Activated CD4-positive, alpha-beta T cell treated with anti-CD3 and anti-CD28 coated beads for 4 hours (primary cell): ENCODE measurements at regions not wholly inside any gene's neighbourhood (a gene's known extent, or its start where the extent isn't known, plus 50 kb on each side); places are given as distances from the start of the nearest gene placed in this dataset.
"Not testable (repeated sequence)": the region's sequence is repeated elsewhere in the genome, so short reads cannot be mapped to it uniquely, and the experiment has no call there.

ENCODE experiments used
- DNase-seq, 2 donors: peaks; one replicate each; pipeline ENCODE4 v3.0.0-alpha.2; 2020

DNA sequence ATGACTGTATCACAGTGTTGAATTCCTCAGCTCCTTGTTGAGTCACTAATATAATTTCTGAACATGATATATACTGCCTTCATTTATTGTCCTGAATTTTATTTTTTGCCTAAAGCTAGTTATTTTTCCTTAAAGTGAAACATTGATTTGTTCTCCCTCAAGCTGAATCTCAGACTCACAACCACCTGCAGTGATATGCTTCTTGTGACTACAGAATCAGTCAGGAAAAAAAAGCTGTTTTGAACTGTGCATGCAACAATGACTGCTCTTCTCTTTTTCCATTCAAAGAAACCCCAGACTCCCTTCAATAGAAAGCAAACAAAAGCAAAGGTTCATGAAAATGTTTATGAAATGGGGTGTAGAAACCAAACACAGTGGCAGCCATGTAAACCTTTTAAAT, 470.2 kb upstream of the CHD1 start:
- no peak for DNase-seq

DNA sequence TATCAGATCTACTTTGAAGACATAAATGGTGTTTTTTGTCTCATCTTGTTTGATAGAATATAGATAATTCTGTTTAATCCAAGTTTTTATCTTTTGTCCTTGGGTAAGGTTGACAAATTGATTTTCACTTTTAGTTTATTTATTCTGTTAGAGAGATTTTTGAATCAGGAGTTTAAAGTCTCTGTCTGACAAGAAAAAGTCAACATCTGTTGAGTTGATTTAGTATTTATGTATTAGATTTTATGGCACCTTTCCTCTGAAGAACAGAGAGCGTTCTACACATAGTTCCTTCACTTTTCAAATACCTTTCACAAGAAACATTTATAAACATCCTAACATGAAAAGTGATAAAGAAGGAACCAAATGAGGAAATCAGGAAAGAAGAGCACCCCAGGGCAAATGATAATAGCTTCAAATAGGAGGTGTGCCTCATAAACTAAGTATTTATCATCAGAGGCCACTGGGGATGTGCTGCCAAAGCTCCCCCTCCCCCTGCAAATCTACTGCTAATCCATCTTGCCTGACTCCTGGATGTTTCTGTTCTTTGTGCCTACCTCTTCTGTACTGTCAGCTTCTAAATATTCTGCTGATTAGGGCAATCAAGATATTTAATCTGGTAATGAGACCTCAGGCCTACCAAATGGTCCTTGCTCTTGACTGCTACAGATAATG, 457.7 kb upstream of the CHD1 start:
- DNase-seq: no peak

- DNase-seq: no peak
These were observed 450.4 kb upstream of the CHD1 start for GRCh38 chr5:99379187-99379586.

DNA sequence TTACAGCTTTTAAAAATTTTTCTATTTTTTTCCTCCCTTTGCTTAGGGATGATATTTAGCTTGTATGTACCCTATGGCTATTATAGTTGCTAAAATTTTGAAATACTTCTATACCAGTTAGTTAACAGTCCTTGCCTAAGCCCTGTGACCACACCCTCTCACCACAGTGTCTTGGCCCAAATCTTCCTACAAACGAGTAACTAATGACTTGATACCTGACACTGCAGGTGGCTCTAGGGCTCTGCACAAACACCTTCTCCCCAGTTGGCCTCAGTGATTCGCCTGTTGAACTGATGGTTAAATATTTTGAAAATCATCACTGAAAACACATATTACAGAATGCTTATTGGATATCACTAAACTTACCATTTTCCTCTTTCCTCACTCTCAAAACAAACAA, 449.6 kb upstream of the CHD1 start:
- no peak for DNase-seq

DNA sequence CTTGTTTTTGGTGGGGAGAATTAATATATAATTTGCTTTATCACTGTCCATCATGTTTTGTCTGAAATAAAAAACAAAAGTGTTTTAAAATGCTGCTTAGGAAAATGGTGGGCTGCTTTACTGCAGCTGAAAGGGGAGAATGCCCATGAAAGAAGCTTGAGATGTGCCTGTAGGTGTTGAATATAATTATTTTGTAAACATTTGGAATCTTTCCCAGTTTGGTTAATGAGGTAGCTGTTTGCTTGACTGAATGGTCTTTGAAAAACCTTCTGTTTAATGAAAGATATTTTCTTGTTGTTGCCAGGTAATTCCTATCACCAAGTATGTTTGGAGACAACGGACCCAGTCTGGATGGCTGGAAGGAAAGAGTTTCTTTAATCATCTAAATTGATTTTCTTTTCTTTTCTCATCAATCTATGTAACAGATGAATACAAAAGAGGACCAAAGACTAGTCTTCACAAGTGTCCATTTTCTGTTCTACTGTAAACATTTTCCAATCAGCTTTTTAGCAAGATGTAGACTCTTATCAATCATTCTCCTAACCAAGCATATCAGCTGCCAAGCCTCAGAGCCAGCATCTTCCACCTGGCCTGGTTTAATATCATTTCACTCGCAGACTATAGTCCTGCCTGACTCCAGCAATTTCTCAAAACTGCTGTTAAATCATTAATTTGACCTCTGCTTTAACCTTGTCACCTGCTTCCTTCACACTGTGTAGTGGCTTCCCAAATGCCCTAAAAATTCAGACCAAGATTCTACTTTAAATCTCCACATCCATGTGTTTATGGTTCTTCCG, 441.2 kb upstream of the CHD1 start:
- DNase-seq: no peak

GRCh38 chr5:99368726-99369125, 439.9 kb upstream of the CHD1 start:
- no peak for DNase-seq

GRCh38 chr5:99355881-99356280, 427.1 kb upstream of the CHD1 start:
- no peak for DNase-seq

DNA sequence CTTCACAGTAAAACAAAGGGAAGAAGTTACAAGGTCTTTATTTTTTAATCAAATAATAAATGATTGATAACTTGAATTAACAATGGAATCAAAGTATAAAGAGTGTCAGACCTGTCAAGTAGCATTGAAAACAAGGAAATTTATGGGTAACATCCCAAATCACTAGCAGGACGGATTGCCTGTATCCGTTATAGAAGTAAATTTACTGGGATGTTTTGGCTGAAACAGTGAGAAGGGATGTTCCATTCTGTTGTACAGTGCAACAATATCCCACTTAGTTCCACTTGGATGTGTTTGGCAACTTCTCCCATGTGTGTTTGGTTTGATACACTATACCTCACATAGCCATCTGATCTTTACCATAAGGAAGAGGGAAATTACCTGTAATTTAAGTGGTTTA, 421.0 kb upstream of the CHD1 start:
- DNase-seq: no peak

DNA sequence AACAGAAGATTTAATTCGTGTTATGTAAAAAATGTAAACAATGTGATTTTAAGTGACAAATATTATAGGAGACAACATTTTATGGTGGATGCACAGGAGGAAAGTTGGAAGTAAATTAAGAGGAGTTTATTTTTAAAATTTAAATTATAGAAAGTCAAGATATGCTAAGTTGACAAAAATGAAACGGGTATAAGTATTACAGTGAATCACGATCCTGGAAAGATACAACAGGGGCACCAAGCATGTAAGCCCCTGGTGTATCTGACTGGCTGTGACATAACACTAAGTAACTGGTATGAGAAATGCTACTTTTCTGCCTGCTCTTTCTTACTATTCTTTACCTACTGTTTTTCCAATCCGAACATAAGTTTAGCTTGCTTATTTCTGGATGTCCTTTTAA, 419.8 kb upstream of the CHD1 start:
- no peak for DNase-seq

GRCh38 chr5:99339758-99340157, 411.0 kb upstream of the CHD1 start:
- not testable (repeated sequence) for DNase-seq

GRCh38 chr5:99334936-99335335, 406.1 kb upstream of the CHD1 start:
- DNase-seq: no peak

- no peak for DNase-seq
These were observed 402.3 kb upstream of the CHD1 start for GRCh38 chr5:99331061-99331460.

GRCh38 chr5:99320436-99320835, 391.6 kb upstream of the CHD1 start:
- no peak for DNase-seq

GRCh38 chr5:99317136-99317535, 388.3 kb upstream of the CHD1 start:
- DNase-seq: no peak

GRCh38 chr5:99316484-99316883, 387.7 kb upstream of the CHD1 start:
- DNase-seq: no peak

GRCh38 chr5:99315413-99316183, 386.8 kb upstream of the CHD1 start:
- DNase-seq: no peak

- DNase-seq: no peak
These were observed 385.9 kb upstream of the CHD1 start for GRCh38 chr5:99314721-99315120.

DNA sequence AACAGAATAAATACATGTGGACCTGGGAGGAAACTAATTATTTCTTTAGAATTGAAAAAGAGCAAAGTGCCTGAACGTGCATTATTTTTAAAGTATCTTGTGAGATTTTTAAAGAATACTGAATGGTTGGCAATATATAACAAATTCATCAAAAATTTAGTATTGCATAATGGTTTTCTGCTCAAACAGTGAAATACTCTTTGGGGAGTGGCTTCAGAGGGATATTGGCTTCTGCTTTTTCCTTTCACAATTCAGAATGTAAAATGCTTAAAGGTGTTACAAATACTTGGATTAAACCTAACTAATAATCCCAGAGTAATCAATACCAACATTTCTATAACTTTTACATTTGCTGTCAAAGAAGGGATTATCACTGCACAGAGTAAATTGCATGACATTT, 379.3 kb upstream of the CHD1 start:
- DNase-seq: no peak

DNA sequence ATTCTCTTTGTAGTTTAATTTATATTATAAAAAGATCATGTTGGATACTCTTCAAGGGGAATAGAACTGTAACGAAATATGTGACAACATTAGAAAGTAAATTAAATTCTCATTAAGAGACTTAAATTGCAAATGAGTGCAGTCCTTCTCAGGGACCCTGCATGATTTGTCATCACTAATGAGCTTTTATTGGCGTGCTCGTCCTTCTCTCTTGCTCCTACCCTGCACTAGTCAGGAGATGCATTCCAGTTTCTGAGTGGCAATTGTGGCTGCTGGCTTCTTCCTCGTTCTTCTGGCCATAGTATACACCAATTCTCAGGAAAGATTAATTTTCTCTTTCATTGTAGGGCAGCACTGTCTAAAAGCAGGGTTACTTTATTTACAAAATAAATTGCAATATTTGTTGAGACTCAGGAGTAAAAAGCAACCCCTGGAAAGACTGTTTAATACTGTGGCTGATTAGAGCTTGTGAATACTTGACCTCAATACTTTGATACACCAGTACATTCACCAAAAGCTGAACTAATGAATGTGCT, 376.3 kb upstream of the CHD1 start:
- no peak for DNase-seq

DNA sequence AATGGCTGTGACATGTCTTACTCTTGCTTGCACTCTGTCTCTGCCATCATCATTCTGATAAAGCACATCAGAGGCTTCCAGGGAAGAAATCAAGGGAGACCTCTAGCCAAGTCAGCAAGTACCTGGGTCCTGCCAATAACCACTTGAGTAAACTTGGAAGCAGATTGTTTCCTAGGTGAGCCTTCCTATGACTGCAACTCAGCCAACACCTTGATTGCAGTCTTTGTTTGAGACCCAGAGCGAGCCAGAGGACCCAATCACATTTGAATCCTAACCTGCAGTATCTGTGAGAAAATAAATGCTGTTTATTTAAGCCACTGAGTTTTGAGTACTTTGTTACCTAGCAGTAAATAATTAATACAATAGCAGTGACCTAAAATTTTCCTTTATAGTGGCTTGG, 356.8 kb upstream of the CHD1 start:
- DNase-seq: no peak

DNA sequence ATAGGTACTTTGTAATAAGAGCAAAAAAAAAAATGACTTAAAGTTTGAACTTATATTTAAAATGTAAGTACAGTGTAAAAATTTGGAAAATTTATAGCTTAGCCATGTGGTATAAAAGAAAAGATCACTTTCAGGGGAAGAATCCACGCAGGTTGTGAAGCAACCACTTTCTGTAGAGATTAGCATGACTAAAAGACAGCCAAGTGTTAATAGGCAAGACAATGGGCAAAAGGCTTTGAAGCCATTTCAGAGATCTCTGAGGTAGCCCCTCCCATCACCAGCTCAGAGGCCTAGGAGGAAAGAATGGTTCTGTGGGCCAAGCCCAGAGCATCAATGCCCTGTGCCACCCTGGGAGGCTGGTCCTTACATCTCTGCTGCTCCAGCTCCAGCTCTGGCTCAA, 346.3 kb upstream of the CHD1 start:
- no peak for DNase-seq

DNA sequence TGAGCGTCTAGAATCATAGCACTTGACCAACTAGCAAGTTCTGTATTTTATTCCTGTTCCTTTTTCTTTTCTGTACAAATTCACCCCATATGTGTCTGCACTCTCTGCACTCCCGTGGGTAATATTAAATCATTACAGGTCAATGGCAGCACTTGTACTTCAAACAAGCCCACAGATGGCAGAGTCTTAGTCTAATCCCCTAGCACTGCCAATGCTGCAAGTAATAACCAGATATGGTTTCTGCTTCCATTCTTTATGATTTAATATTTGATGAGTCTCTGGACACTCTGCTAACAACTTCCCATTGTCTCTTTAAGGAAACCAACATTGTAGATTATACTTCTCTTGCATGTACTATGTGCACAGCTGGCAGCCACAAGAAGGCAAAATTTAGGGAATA, 343.8 kb upstream of the CHD1 start:
- DNase-seq: no peak

DNA sequence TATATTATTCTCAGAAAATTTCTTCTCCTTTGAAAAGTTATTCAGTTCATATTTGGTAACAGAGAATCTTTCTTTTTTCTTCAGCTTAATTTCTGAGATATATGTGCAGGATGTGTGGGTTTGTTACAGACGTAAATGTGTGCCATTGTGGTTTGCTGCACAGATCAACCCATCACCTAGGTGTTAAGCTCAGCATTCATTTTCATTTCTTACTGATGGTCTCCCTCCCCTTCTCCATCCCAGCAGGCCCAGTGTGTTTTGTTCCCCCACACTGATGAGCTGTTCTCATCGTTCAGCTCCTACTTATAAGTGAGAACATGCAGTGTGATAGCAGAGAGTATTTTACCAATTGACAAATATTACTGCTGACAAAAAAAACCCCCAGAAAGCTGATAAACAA, 330.0 kb upstream of the CHD1 start:
- no peak for DNase-seq

GRCh38 chr5:99248066-99248465, 319.3 kb upstream of the CHD1 start:
- DNase-seq: no peak
